ENCODE measurements at regions not wholly inside any gene's neighbourhood (a gene's known extent, or its start where the extent isn't known, plus 50 kb on each side); places are given as distances from the start of the nearest gene placed in this dataset.

GRCh38 chr2:16315458-16315835 lies 350.2 kb downstream of the CYRIA start:
- TF ChIP-seq CTCF (conservative IDR thresholded peaks at IDR 0.05; ENCODE audit: low read length) (no peak), EZH2phosphoT487 (IDR thresholded peaks at IDR 0.05; ENCODE audit: borderline replicate concordance) (no peak)
